ENCODE measurements at regions not wholly inside any gene's neighbourhood (a gene's known extent, or its start where the extent isn't known, plus 50 kb on each side); places are given as distances from the start of the nearest gene placed in this dataset.

- no peaks in the 10 kb centered on the region for H3K27me3 ChIP-seq (replicated peaks in 1 of 2; ENCODE audit: control insufficient read depth in 2 of 2, insufficient read depth in 2 of 2, low read length in 1 of 2)
- no peaks in the 10 kb centered on the region for H3K4me1 ChIP-seq (ENCODE audit: control insufficient read depth, insufficient read depth, low read length)
- H3K9me3 ChIP-seq (replicated peaks; ENCODE audit: control insufficient read depth, insufficient read depth, low read length): no peaks in the 10 kb centered on the region; the same call in 2 of the 3 replicates
- intact Hi-C loops (cut with micrococcal nuclease; ENCODE audit: unreplicated experiment): no loop called here
- no peak overlapping the region for H2AFZ ChIP-seq (ENCODE audit: control insufficient read depth, low read depth, low read length)
- in situ Hi-C loops (cut with MboI): no loop called here
- 44% methylated on average over 5 of the region's 5 CpGs for WGBS (ENCODE audit: insufficient coverage, insufficient replicate concordance, low lambda C conversion rate, missing lambda C conversion rate)
- H3K27ac ChIP-seq (ENCODE audit: control insufficient read depth, insufficient read depth): no peak overlapping the region
- ATAC-seq (no peak), DNase-seq (ENCODE audit: low read depth, low spot score) (no peak), FAIRE-seq (no peak)
- no peaks in the 10 kb centered on the region for H3K79me2 ChIP-seq (ENCODE audit: control insufficient read depth, insufficient read depth, low read length)
- H3K9ac ChIP-seq (ENCODE audit: control insufficient read depth, insufficient read depth, low read length): no peak overlapping the region
- no peak overlapping the region for H3K4me2 ChIP-seq (ENCODE audit: control insufficient read depth, insufficient read depth)
- ChIA-PET POLR2A (interaction anchor here (1.1 kb wide), 1 partner anchor 1217 kb away, joined by 3 read pairs; no protein-coding TSS in a partner anchor), SMC1A (ENCODE audit: uncharacterized antibody, unreplicated experiment) (no interaction called here), CTCF (no interaction called here), RAD21 (ENCODE audit: unreplicated experiment) (no interaction called here)
- BruUV-seq (replicated peaks): no TSS peak
- no peaks in the 10 kb centered on the region for H3K36me3 ChIP-seq (ENCODE audit: control insufficient read depth in 2 of 2, insufficient read depth in 2 of 2, low read length in 1 of 2)
- no peaks in the 10 kb centered on the region for H4K20me1 ChIP-seq (ENCODE audit: control insufficient read depth, insufficient read depth)
- no peak overlapping the region for H3K4me3 ChIP-seq
- TF ChIP-seq SUPT20H (IDR thresholded peaks at IDR 0.05; ENCODE audit: borderline replicate concordance, control insufficient read depth, low read depth, low read length) (no peak), ZZZ3 (IDR thresholded peaks at IDR 0.05; ENCODE audit: control insufficient read depth, insufficient read length, low read depth) (no peak), RBBP5 (conservative IDR thresholded peaks at IDR 0.05) (no peak), SPI1 (IDR thresholded peaks at IDR 0.05; ENCODE audit: borderline replicate concordance, insufficient read depth, low read depth, low read length) (no peak), KLF5 (IDR thresholded peaks at IDR 0.05; ENCODE audit: partially characterized antibody) (no peak), CEBPZ (IDR thresholded peaks at IDR 0.05; ENCODE audit: low read depth, low read length) (no peak), FOXM1 (IDR thresholded peaks at IDR 0.05; ENCODE audit: low read depth, low read length) (no peak), ZNF687 (IDR thresholded peaks at IDR 0.05) (no peak), HSF1 (IDR thresholded peaks at IDR 0.05; ENCODE audit: low read depth, low read length) (no peak), E4F1 (IDR thresholded peaks at IDR 0.05; ENCODE audit: borderline replicate concordance, partially characterized antibody) (no peak), MTA3 (IDR thresholded peaks at IDR 0.05; ENCODE audit: borderline replicate concordance, low read length) (no peak), MXI1 (IDR thresholded peaks at IDR 0.05; ENCODE audit: low read depth, low read length) (no peak), SREBF1 (IDR thresholded peaks at IDR 0.05; ENCODE audit: low read length) (no peak)
These were observed 362.4 kb upstream of the LRATD1 start for GRCh38 chr2:14270036-14270582.
